ENCODE measurements at regions not wholly inside any gene's neighbourhood (a gene's known extent, or its start where the extent isn't known, plus 50 kb on each side); places are given as distances from the start of the nearest gene placed in this dataset.

GRCh38 chr11:69925366-69926196 is 106.4 kb upstream of the FGF3 start:
- no peak for TF ChIP-seq CTCF (conservative IDR thresholded peaks at IDR 0.05; ENCODE audit: low read depth, low read length)
- no peak for TF ChIP-seq EZH2 (IDR thresholded peaks at IDR 0.05; ENCODE audit: borderline replicate concordance, low read depth, low read length, poor library complexity, severe bottlenecking)
- Histone ChIP-seq H3K4me3 (ENCODE audit: low read depth, low read length, poor library complexity, severe bottlenecking) (no peak overlapping the region), H3K27ac (ENCODE audit: low read depth, low read length, poor library complexity, severe bottlenecking) (no peak overlapping the region), H3K4me1 (ENCODE audit: insufficient read depth, low read length, poor library complexity, severe bottlenecking) (no peaks in the 10 kb centered on the region), H3K36me3 (ENCODE audit: insufficient read depth, low read length, poor library complexity, severe bottlenecking) (no peaks in the 10 kb centered on the region), H3K9me3 (ENCODE audit: low read depth, low read length, poor library complexity, severe bottlenecking) (no peaks in the 10 kb centered on the region), H3K27me3 (replicated peaks; ENCODE audit: insufficient read depth, low read depth, low read length, poor library complexity) (peaks cover 19% of the 10 kb centered on the region)
- ChIA-PET CTCF (no interaction called here), POLR2A (ENCODE audit: low non-redundant PET) (no interaction called here)
- DNase-seq (ENCODE audit: low spot score) = no peak
- intact Hi-C loops (cut with micrococcal nuclease; ENCODE audit: unreplicated experiment) = no loop called here
- BruUV-seq (replicated peaks) = no TSS peak

- BruUV-seq (replicated peaks) = no TSS peak
- no peak for DNase-seq (ENCODE audit: low spot score)
- no peak overlapping the region for H3K27ac ChIP-seq (ENCODE audit: low read depth, low read length, poor library complexity, severe bottlenecking)
These were observed 107.3 kb upstream of the FGF3 start for GRCh38 chr11:69926376-69927050.

GRCh38 chr11:69928121-69928520 is 108.9 kb upstream of the FGF3 start:
- Histone ChIP-seq H3K4me1 (ENCODE audit: insufficient read depth, low read length, poor library complexity, severe bottlenecking) (no peaks in the 10 kb centered on the region), H3K27me3 (replicated peaks; ENCODE audit: insufficient read depth, low read depth, low read length, poor library complexity) (peaks cover 19% of the 10 kb centered on the region), H3K27ac (ENCODE audit: low read depth, low read length, poor library complexity, severe bottlenecking) (no peak overlapping the region), H3K36me3 (ENCODE audit: insufficient read depth, low read length, poor library complexity, severe bottlenecking) (no peaks in the 10 kb centered on the region), H3K9me3 (ENCODE audit: low read depth, low read length, poor library complexity, severe bottlenecking) (no peaks in the 10 kb centered on the region), H3K4me3 (ENCODE audit: low read depth, low read length, poor library complexity, severe bottlenecking) (no peak overlapping the region)
- POLR2A ChIA-PET (ENCODE audit: low non-redundant PET) = interaction anchor here (0.6 kb wide), 1 partner anchor 270 kb away, joined by 3 read pairs; no protein-coding TSS in a partner anchor
- no peak for TF ChIP-seq CTCF (conservative IDR thresholded peaks at IDR 0.05; ENCODE audit: low read depth, low read length)
- no peak for TF ChIP-seq EZH2 (IDR thresholded peaks at IDR 0.05; ENCODE audit: borderline replicate concordance, low read depth, low read length, poor library complexity, severe bottlenecking)
- no TSS peak for BruUV-seq (replicated peaks)
- intact Hi-C loops (cut with micrococcal nuclease; ENCODE audit: unreplicated experiment) = no loop called here
- DNase-seq (ENCODE audit: low spot score) = no peak
- CTCF ChIA-PET = no interaction called here

More at GRCh38 chr11:69926376-69927050, 107.3 kb upstream of the FGF3 start:
- H3K36me3 ChIP-seq (ENCODE audit: insufficient read depth, low read length, poor library complexity, severe bottlenecking) = no peaks in the 10 kb centered on the region
- POLR2A ChIA-PET (ENCODE audit: low non-redundant PET) = no interaction called here
- H3K27me3 ChIP-seq (replicated peaks; ENCODE audit: insufficient read depth, low read depth, low read length, poor library complexity) = peaks cover 19% of the 10 kb centered on the region
- intact Hi-C loops (cut with micrococcal nuclease; ENCODE audit: unreplicated experiment) = no loop called here
- no peak for TF ChIP-seq CTCF (conservative IDR thresholded peaks at IDR 0.05; ENCODE audit: low read depth, low read length)
- TF ChIP-seq EZH2 (IDR thresholded peaks at IDR 0.05; ENCODE audit: borderline replicate concordance, low read depth, low read length, poor library complexity, severe bottlenecking) = no peak
- H3K4me1 ChIP-seq (ENCODE audit: insufficient read depth, low read length, poor library complexity, severe bottlenecking) = no peaks in the 10 kb centered on the region
- CTCF ChIA-PET = no interaction called here
- H3K9me3 ChIP-seq (ENCODE audit: low read depth, low read length, poor library complexity, severe bottlenecking) = no peaks in the 10 kb centered on the region
- H3K4me3 ChIP-seq (ENCODE audit: low read depth, low read length, poor library complexity, severe bottlenecking) = no peak overlapping the region

Measured in A673 (cell line).